H1 (cell line): ENCODE measurements at regions not wholly inside any gene's neighbourhood (a gene's known extent, or its start where the extent isn't known, plus 50 kb on each side); places are given as distances from the start of the nearest gene placed in this dataset.

Experiments
- CTCF ChIP-seq, 3 experiments: IDR thresholded peaks; 1 replicate in 2 of 3; 2 replicates in 1 of 3; pipeline versions ENCODE4 v1.5.1 to v1.6.1; 2011; ENCODE audit warnings: low read length in 3 of 3, mild to moderate bottlenecking in 3 of 3, inconsistent platforms in 2 of 3, low read depth in 1 of 3, moderate library complexity in 1 of 3; ENCODE audit not compliant: insufficient read depth in 1 of 3; ENCODE audit errors: control extremely low read depth in 1 of 3
- KDM1A ChIP-seq: fragments of 200-600, 300-600 bp; sonication (generic); IDR thresholded peaks from 2 replicates; pipeline ENCODE4 v1.7.1; 2016; ENCODE audit warnings: mild to moderate bottlenecking, low read length, borderline replicate concordance
- POLR2A ChIP-seq, 2 experiments: IDR thresholded peaks; 1 replicate in 1 of 2; 2 replicates in 1 of 2; pipeline ENCODE4 v1.6.1; 2011; ENCODE audit warnings: low read depth in 2 of 2, low read length in 2 of 2, mild to moderate bottlenecking in 2 of 2; ENCODE audit errors: control extremely low read depth in 1 of 2
- SAP30 ChIP-seq: fragments of 300-600 bp; sonication (generic); IDR thresholded peaks from 2 replicates; pipeline ENCODE4 v1.7.1; 2012; ENCODE audit warnings: low read length, moderate library complexity, mild to moderate bottlenecking, inconsistent platforms; ENCODE audit not compliant: insufficient read depth, insufficient replicate concordance

DNA sequence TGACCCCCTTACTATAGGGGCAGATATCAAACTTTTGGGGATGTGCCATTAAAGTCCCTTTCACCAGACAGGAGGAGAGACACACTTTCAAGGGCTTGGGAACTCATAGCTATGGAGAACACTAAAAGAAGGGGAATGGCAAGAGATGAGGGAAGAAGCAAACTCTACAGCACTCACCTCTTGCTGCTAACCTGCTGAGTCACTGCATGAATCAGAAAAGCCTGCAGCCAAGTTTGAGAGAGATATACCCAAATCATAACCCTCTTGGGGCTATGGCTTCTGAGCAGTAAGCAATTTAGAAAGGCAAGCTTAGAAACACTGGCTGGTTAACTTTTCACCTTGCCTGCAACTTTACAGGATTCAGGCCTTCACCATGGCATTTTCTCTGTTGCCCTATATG, 1028.0 kb downstream of the UQCRFS1 start:
- no peak for TF ChIP-seq POLR2A (IDR thresholded peaks at IDR 0.05; ENCODE audit: control extremely low read depth in 1 of 2, low read depth in 2 of 2, low read length in 2 of 2)
- no peak for TF ChIP-seq KDM1A
- no peak for TF ChIP-seq SAP30
- TF ChIP-seq CTCF (IDR thresholded peaks at IDR 0.05; ENCODE audit: control extremely low read depth in 1 of 3, insufficient read depth in 1 of 3, low read depth in 1 of 3, low read length in 3 of 3): no peak
